IPS DF 4.7 (cell line): ENCODE measurements at regions not wholly inside any gene's neighbourhood (a gene's known extent, or its start where the extent isn't known, plus 50 kb on each side); places are given as distances from the start of the nearest gene placed in this dataset.

Experiments
- DNase-seq: peaks from one replicate; pipeline ENCODE4 v3.0.0-alpha.2; 2013; ENCODE audit warnings: low spot score; ENCODE audit errors: extremely low read depth

GRCh38 chr12:98385641-98386040 lies 129.7 kb upstream of the TMPO start:
- DNase-seq, result no peak

GRCh38 chr12:98387444-98387843 lies 127.9 kb upstream of the TMPO start:
- no peak for DNase-seq

GRCh38 chr12:98388126-98388525 lies 127.3 kb upstream of the TMPO start:
- DNase-seq, result no peak

GRCh38 chr12:98389593-98389992 lies 125.8 kb upstream of the TMPO start:
- DNase-seq, result no peak

GRCh38 chr12:98397323-98398105 lies 117.9 kb upstream of the TMPO start:
- DNase-seq, result peak; percentile 90

GRCh38 chr12:98399532-98399931 lies 115.9 kb upstream of the TMPO start:
- DNase-seq, result no peak

- no peak for DNase-seq
These were observed 114.0 kb upstream of the TMPO start for GRCh38 chr12:98401427-98401826.

GRCh38 chr12:98402091-98402490 lies 113.3 kb upstream of the TMPO start:
- DNase-seq, result no peak

- no peak for DNase-seq
These were observed 112.7 kb upstream of the TMPO start for GRCh38 chr12:98402671-98403070.

- no peak for DNase-seq
These were observed 112.0 kb upstream of the TMPO start for GRCh38 chr12:98403385-98403784.

GRCh38 chr12:98403936-98404335 lies 111.5 kb upstream of the TMPO start:
- no peak for DNase-seq

GRCh38 chr12:98405805-98406366 lies 109.5 kb upstream of the TMPO start:
- DNase-seq, result no peak

- DNase-seq, result no peak
These were observed 109.0 kb upstream of the TMPO start for GRCh38 chr12:98406378-98406777.

GRCh38 chr12:98408681-98409080 lies 106.7 kb upstream of the TMPO start:
- no peak for DNase-seq

- DNase-seq, result no peak
These were observed 105.8 kb upstream of the TMPO start for GRCh38 chr12:98409548-98409947.

- DNase-seq, result no peak
These were observed 105.0 kb upstream of the TMPO start for GRCh38 chr12:98410356-98410755.

GRCh38 chr12:98416845-98417244 lies 98.5 kb upstream of the TMPO start:
- no peak for DNase-seq

- DNase-seq, result no peak
These were observed 98.1 kb upstream of the TMPO start for GRCh38 chr12:98417266-98417665.

- no peak for DNase-seq
These were observed 96.9 kb upstream of the TMPO start for GRCh38 chr12:98418357-98419075.

GRCh38 chr12:98419081-98419794 lies 96.2 kb upstream of the TMPO start:
- DNase-seq, result no peak

- DNase-seq, result no peak
These were observed 95.5 kb upstream of the TMPO start for GRCh38 chr12:98419795-98420404.

- no peak for DNase-seq
These were observed 94.9 kb upstream of the TMPO start for GRCh38 chr12:98420461-98420860.
